ENCODE measurements at regions not wholly inside any gene's neighbourhood (a gene's known extent, or its start where the extent isn't known, plus 50 kb on each side); places are given as distances from the start of the nearest gene placed in this dataset.

GRCh38 chr20:22226849-22227700 lies 357.3 kb downstream of the FOXA2 start:
- H3K9ac ChIP-seq (ENCODE audit: low read length in 3 of 3) = no peak overlapping the region
- H3K4me1 ChIP-seq (ENCODE audit: control insufficient read depth in 2 of 3, insufficient read depth in 2 of 3, low read depth in 1 of 3, low read length in 3 of 3) = no peaks in the 10 kb centered on the region
- intact Hi-C loops (cut with DNase I) = no loop called here
- no peaks in the 10 kb centered on the region for H3K27me3 ChIP-seq (ENCODE audit: control insufficient read depth, insufficient read depth, low read length)
- no peaks in the 10 kb centered on the region for H3K36me3 ChIP-seq (ENCODE audit: control insufficient read depth in 2 of 3, insufficient read depth in 3 of 3, low read length in 3 of 3)
- H3K27ac ChIP-seq (ENCODE audit: low read depth in 2 of 2, low read length in 2 of 2) = no peak overlapping the region
- DNase-seq (peak in 4 of 5 donors; percentile 48 to 86 (median 77)), FAIRE-seq (no peak)
- no peak for TF ChIP-seq CTCF (IDR thresholded peaks at IDR 0.05; ENCODE audit: borderline replicate concordance, extremely low read depth, insufficient read depth)
- H3K9me3 ChIP-seq (ENCODE audit: control insufficient read depth in 2 of 3, insufficient read depth in 1 of 3, low read length in 3 of 3) = no peaks in the 10 kb centered on the region
- no peak overlapping the region for H3K4me3 ChIP-seq (ENCODE audit: low read length in 3 of 3)

DNA sequence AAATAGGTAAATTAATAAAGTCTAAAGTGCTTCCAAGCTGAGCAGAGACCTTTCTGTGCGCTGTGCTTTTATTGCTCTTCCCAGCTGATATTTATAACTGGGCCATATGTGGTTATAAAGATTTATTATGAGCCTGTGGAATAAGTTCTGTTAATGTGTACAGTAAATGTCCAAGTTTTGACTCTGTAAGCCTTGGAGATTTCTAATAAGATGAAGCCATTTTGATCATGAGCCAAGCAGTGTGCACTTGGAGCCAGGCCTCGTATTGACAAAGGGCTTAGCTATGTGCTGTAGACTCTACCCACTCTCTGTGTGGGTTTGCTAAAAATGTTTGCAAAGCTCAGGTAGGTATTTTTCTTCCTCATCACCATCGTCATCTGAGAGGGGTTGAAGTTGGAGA lies 361.1 kb downstream of the FOXA2 start:
- no peaks in the 10 kb centered on the region for H3K36me3 ChIP-seq (ENCODE audit: control insufficient read depth in 2 of 3, insufficient read depth in 3 of 3, low read length in 3 of 3)
- no peak overlapping the region for H3K9ac ChIP-seq (ENCODE audit: low read length in 3 of 3)
- FAIRE-seq (no peak), DNase-seq (peak in 1 of 5 donors; percentile 23)
- H3K27ac ChIP-seq (ENCODE audit: low read depth in 2 of 2, low read length in 2 of 2) = no peak overlapping the region
- H3K27me3 ChIP-seq (ENCODE audit: control insufficient read depth, insufficient read depth, low read length) = no peaks in the 10 kb centered on the region
- intact Hi-C loops (cut with DNase I) = no loop called here
- H3K4me3 ChIP-seq (ENCODE audit: low read length in 3 of 3) = no peak overlapping the region
- TF ChIP-seq CTCF (IDR thresholded peaks at IDR 0.05; ENCODE audit: borderline replicate concordance, extremely low read depth, insufficient read depth) = no peak
- no peaks in the 10 kb centered on the region for H3K4me1 ChIP-seq (ENCODE audit: control insufficient read depth in 2 of 3, insufficient read depth in 2 of 3, low read depth in 1 of 3, low read length in 3 of 3)
- H3K9me3 ChIP-seq (ENCODE audit: control insufficient read depth in 2 of 3, insufficient read depth in 1 of 3, low read length in 3 of 3) = no peaks in the 10 kb centered on the region

DNA sequence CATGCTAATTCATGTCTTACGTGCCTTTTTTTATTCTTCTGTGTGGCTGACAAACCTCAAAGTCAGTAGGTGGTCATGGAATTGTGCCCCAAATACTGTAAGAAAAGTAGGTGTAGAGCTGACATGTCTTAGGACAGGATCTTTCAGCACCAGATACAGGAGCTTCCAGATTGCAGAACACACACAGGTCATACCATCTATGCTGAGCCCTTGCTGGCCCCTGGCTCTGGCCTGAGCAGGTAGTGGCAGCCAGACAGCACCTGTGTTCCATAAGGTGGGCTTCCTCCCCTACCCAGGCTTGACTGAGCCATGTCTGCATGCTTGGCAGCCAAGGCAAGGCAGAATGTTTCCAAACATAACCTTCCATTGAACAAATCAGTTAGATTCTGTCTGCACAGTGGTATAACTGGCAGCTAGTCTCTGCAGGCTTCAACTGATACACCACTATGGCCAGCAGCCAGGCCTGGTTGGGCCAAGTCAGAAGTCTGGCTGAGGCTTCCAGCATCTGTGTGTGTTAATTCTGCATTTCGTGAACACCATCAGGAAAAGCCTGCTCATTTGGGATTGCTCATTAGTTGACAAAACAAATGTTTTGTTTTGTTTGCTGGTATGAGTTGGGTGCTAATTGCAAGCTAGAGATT lies 366.5 kb downstream of the FOXA2 start:
- FAIRE-seq (no peak), DNase-seq (no peak)
- Histone ChIP-seq H3K27me3 (ENCODE audit: control insufficient read depth, insufficient read depth, low read length) (no peaks in the 10 kb centered on the region), H3K27ac (ENCODE audit: low read depth in 2 of 2, low read length in 2 of 2) (no peak overlapping the region), H3K9me3 (ENCODE audit: control insufficient read depth in 2 of 3, insufficient read depth in 1 of 3, low read length in 3 of 3) (no peaks in the 10 kb centered on the region), H3K4me3 (ENCODE audit: low read length in 3 of 3) (no peak overlapping the region), H3K9ac (ENCODE audit: low read length in 3 of 3) (no peak overlapping the region), H3K4me1 (ENCODE audit: control insufficient read depth in 2 of 3, insufficient read depth in 2 of 3, low read depth in 1 of 3, low read length in 3 of 3) (no peaks in the 10 kb centered on the region), H3K36me3 (ENCODE audit: control insufficient read depth in 2 of 3, insufficient read depth in 3 of 3, low read length in 3 of 3) (no peaks in the 10 kb centered on the region)
- intact Hi-C loops (cut with DNase I) = no loop called here
- TF ChIP-seq CTCF (IDR thresholded peaks at IDR 0.05; ENCODE audit: borderline replicate concordance, extremely low read depth, insufficient read depth) = no peak
